ENCODE measurements at regions not wholly inside any gene's neighbourhood (a gene's known extent, or its start where the extent isn't known, plus 50 kb on each side); places are given as distances from the start of the nearest gene placed in this dataset.

DNA sequence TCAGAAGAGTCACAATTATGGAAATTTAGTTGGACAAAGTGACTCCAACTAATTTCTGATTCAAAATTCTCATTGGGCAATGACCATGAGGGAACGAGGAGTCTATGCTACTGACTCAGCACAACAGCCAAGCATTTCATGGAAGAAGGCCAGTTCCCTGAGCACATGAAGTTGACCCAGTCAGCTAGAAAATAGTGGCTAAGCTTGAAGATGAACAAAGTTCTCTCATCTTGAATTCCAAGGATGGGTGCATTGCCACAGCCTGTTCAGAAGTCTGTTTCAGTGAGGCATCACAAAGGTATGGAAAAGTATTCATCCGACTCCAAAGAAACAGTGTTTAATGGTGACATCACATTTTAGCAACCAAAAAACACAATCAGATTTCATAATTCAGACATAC is 676.9 kb downstream of the HACE1 start:
- no peak for TF ChIP-seq CTCF (IDR thresholded peaks at IDR 0.05)
- no peak overlapping the region for H3K4me3 ChIP-seq
- DNase-seq (ENCODE audit: low spot score) = no peak

GRCh38 chr6:104173668-104174067 is 686.1 kb downstream of the HACE1 start:
- Histone ChIP-seq H3K4me3 (no peak overlapping the region), H3K27ac (no peak overlapping the region)
- DNase-seq (ENCODE audit: low spot score) = no peak
- TF ChIP-seq CTCF (IDR thresholded peaks at IDR 0.05) = no peak

More for the DNA sequence above, 676.9 kb downstream of the HACE1 start:
- H3K27ac ChIP-seq = no peak overlapping the region

GRCh38 chr6:104170401-104170800 is 689.3 kb downstream of the HACE1 start:
- no peak for DNase-seq (ENCODE audit: low spot score)
- Histone ChIP-seq H3K27ac (no peak overlapping the region), H3K4me3 (no peak overlapping the region)
- no peak for TF ChIP-seq CTCF (IDR thresholded peaks at IDR 0.05)

DNA sequence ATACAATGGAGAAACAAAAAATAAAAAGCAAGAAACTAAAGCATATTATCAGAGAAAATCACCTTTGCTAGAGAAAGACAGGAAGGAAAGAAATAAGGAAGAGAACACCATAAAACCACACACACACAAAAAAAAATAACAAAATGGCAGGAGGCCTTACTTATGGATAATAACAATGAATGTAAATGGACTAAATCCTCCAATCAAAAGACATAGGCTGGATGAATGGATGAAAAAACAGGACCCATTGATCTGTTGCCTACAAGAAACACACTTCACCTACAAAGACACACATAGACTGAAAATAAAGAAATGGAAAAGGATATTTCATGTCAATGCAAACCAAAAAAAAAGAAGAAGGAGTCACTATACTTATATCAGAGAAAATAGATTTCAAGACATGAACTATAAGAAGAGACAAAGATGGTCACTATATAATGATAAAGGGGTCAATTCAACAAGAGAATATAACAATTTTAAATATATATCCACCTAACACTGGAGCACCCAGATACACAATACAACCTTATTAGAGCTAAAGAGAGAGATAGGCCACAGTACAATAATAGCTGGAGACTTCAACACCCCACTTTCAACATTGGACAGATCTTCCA is 693.6 kb downstream of the HACE1 start:
- no peak for DNase-seq (ENCODE audit: low spot score)
- H3K4me3 ChIP-seq = no peak overlapping the region
- no peak overlapping the region for H3K27ac ChIP-seq
- TF ChIP-seq CTCF (IDR thresholded peaks at IDR 0.05) = no peak

- DNase-seq (ENCODE audit: low spot score) = no peak
- Histone ChIP-seq H3K4me3 (no peak overlapping the region), H3K27ac (no peak overlapping the region)
- TF ChIP-seq CTCF (IDR thresholded peaks at IDR 0.05) = no peak
These were observed 697.6 kb downstream of the HACE1 start for GRCh38 chr6:104162036-104162669.

DNA sequence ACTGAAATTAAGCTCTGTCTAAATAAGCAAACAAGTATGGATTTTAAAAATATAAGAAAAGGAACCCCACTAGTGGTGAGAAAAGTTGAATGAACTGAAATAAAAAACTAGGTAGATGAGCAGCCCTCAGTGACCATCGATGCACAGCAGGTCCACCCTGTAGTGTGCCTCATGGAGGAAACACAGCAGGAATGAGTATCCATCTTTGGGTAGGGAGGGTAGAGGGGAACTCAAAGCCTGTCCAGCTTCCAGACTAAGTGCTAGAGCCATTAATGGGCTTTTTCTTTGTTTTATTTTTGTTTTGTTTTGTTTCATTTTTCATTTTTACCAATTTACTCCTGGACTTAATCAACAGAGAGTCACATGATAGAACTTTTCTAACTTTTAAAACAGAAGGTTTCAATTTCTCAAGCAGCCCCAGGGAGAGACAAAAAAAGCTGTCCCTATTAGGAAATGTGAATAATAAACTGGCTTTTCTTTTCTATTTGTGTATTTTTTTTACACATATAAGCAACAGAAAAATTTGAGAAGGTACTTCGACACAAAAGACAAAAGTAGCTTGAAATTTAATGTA is 700.6 kb downstream of the HACE1 start:
- H3K4me3 ChIP-seq = no peak overlapping the region
- TF ChIP-seq CTCF (IDR thresholded peaks at IDR 0.05) = no peak
- H3K27ac ChIP-seq = no peak overlapping the region
- DNase-seq (ENCODE audit: low spot score) = no peak

DNA sequence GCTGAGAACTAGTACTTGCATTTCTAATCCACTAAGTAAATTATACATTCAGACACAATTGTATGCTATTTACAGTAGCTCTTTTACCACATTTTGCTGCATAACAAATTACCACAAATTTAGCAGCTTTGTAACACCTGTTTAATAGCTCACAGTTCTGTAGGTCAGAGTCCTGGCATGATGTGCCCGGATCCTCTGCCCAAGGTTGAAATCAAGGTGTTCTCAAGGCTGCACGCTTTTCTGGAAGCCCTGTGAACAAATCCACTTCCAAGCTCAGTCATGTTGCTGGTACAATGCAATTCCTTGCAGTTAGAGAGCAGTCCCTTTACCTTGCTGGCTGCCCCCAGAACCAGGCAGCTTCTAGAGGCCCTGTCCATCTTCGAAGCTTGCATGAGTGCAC is 716.0 kb downstream of the HACE1 start:
- Histone ChIP-seq H3K27ac (no peak overlapping the region), H3K4me3 (no peak overlapping the region)
- DNase-seq (ENCODE audit: low spot score) = no peak
- TF ChIP-seq CTCF (IDR thresholded peaks at IDR 0.05) = no peak
